ENCODE measurements at regions not wholly inside any gene's neighbourhood (a gene's known extent, or its start where the extent isn't known, plus 50 kb on each side); places are given as distances from the start of the nearest gene placed in this dataset.
A peak's percentile ranks its signal among the peaks of the same experiment; 100 is the strongest.

- DNase-seq (ENCODE audit: low read depth): no peak
- no peak for TF ChIP-seq CTCF (IDR thresholded peaks at IDR 0.05; ENCODE audit: insufficient read depth, low read depth, low read length)
- H3K4me3 ChIP-seq (ENCODE audit: low read depth, low read length): no peak overlapping the region
These were observed 653.1 kb upstream of the KCNMB2 start for GRCh38 chr3:177883091-177883490.

DNA sequence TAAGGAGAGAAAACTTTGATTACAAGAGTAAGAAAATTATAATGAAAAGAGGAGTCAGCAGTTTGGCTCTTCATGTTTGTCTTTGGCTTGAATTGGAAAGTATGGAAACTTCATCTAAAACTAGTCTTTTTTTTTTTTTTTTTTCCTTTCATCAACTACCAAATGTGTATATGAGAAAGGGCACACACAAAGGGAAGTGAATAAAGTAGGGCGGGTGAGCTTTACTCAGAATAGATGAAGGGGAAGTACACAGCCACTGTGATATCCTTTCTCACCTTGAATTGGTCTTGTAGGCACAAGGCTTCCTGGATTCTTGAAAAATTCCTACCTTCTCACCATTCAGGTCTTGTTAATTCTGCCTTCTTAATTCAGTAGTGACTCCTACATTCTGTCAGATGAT lies 652.3 kb upstream of the KCNMB2 start:
- no peak for TF ChIP-seq CTCF (IDR thresholded peaks at IDR 0.05; ENCODE audit: insufficient read depth, low read depth, low read length)

DNA sequence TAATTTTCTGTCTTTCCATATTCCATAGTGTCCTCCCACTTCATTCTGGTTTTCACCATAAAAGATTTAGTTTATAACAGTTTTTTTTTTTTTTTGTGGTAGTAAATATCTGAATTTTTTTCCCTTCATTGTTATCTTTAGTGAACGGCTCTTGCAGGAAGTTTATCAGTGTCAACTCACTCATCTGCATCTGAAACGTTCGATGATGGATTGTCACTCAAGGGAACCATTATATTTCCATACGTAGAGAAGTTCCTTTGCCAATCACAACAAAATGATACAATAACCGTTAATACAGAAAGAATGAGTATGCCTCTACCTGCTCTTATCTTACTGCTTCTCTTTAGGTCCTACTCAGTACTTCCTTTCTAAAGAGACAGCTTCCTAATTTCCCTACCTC lies 651.2 kb upstream of the KCNMB2 start:
- no peak for TF ChIP-seq CTCF (IDR thresholded peaks at IDR 0.05; ENCODE audit: insufficient read depth, low read depth, low read length)
- H3K4me3 ChIP-seq (ENCODE audit: low read depth, low read length): no peak overlapping the region
- DNase-seq (ENCODE audit: low read depth): no peak

More for the DNA sequence above, 652.3 kb upstream of the KCNMB2 start:
- H3K4me3 ChIP-seq (ENCODE audit: low read depth, low read length): no peak overlapping the region
- DNase-seq (ENCODE audit: low read depth): no peak

- TF ChIP-seq CTCF (IDR thresholded peaks at IDR 0.05; ENCODE audit: insufficient read depth, low read depth, low read length): no peak
- DNase-seq (ENCODE audit: low read depth): no peak
- H3K4me3 ChIP-seq (ENCODE audit: low read depth, low read length): no peak overlapping the region
These were observed 649.7 kb upstream of the KCNMB2 start for GRCh38 chr3:177886501-177886900.

- TF ChIP-seq CTCF (IDR thresholded peaks at IDR 0.05; ENCODE audit: insufficient read depth, low read depth, low read length): no peak
- DNase-seq (ENCODE audit: low read depth): no peak
- H3K4me3 ChIP-seq (ENCODE audit: low read depth, low read length): no peak overlapping the region
These were observed 648.8 kb upstream of the KCNMB2 start for GRCh38 chr3:177887475-177887874.

- no peak overlapping the region for H3K4me3 ChIP-seq (ENCODE audit: low read depth, low read length)
- no peak for TF ChIP-seq CTCF (IDR thresholded peaks at IDR 0.05; ENCODE audit: insufficient read depth, low read depth, low read length)
- peak; percentile 20 for DNase-seq (ENCODE audit: low read depth)
These were observed 647.1 kb upstream of the KCNMB2 start for GRCh38 chr3:177889161-177889560.

GRCh38 chr3:177889652-177890358 lies 646.4 kb upstream of the KCNMB2 start:
- no peak overlapping the region for H3K4me3 ChIP-seq (ENCODE audit: low read depth, low read length)
- no peak for DNase-seq (ENCODE audit: low read depth)
- no peak for TF ChIP-seq CTCF (IDR thresholded peaks at IDR 0.05; ENCODE audit: insufficient read depth, low read depth, low read length)
